Spleen (tissue), 11 donors: ENCODE measurements at regions not wholly inside any gene's neighbourhood (a gene's known extent, or its start where the extent isn't known, plus 50 kb on each side); places are given as distances from the start of the nearest gene placed in this dataset.

Experiments used
- DNase-seq: peaks from one replicate; pipeline ENCODE4 v3.0.0-alpha.2; 2020
- H3K27ac ChIP-seq, 8 donors: fragments of 200-600 bp; sonication (generic) in 7 of 8; 1 replicate in 4 of 8; 2 replicates in 4 of 8; pipeline versions ENCODE4 v1.5.0 to v1.8.0; 2016 to 2021; ENCODE audit warnings: inconsistent platforms in 4 of 8, mild to moderate bottlenecking in 4 of 8, moderate library complexity in 1 of 8
- H3K27me3 ChIP-seq, 7 donors: fragments of 200-600 bp; sonication (generic) in 6 of 7; replicated peaks in 1 of 7; 1 replicate in 4 of 7; 2 replicates in 3 of 7; pipeline versions ENCODE4 v1.5.0 to v1.8.0; 2016 to 2021; ENCODE audit warnings: inconsistent platforms in 3 of 7, mild to moderate bottlenecking in 1 of 7
- H3K36me3 ChIP-seq, 6 donors: fragments of 200-600 bp; sonication (generic) in 5 of 6; 1 replicate in 4 of 6; 2 replicates in 2 of 6; pipeline versions ENCODE4 v1.5.0 to v1.8.0; 2016 to 2021; ENCODE audit warnings: inconsistent platforms in 2 of 6
- H3K4me1 ChIP-seq, 6 donors: fragments of 200-600 bp; sonication (generic) in 5 of 6; 1 replicate in 3 of 6; 2 replicates in 3 of 6; pipeline versions ENCODE4 v1.5.0 to v1.8.0; 2016 to 2021; ENCODE audit warnings: inconsistent platforms in 3 of 6
- H3K4me3 ChIP-seq, 8 donors: fragments of 200-600 bp; sonication (generic) in 7 of 8; 1 replicate in 4 of 8; 2 replicates in 4 of 8; pipeline versions ENCODE4 v1.5.0 to v1.8.0; 2016 to 2021; ENCODE audit warnings: inconsistent platforms in 4 of 8, mild to moderate bottlenecking in 4 of 8, moderate library complexity in 2 of 8
- H3K9me3 ChIP-seq, 8 donors: fragments of 200-600 bp; sonication (generic) in 7 of 8; 1 replicate in 4 of 8; 2 replicates in 4 of 8; pipeline versions ENCODE4 v1.5.0 to v1.8.0; 2016 to 2021; ENCODE audit warnings: inconsistent platforms in 4 of 8
- POLR2A ChIP-seq, 3 donors: fragments of 450-650 bp; IDR thresholded peaks; one replicate each; pipeline ENCODE4 v1.5.1; 2017; ENCODE audit warnings: antibody characterized with exemption in 3 of 3, mild to moderate bottlenecking in 1 of 3
- POLR2AphosphoS5 ChIP-seq, 3 donors: sonication (generic); formaldehyde crosslinking; IDR thresholded peaks; one replicate each; pipeline ENCODE4 v1.5.1; 2017; ENCODE audit warnings: antibody characterized with exemption in 3 of 3
- WGBS, 5 donors: extraction: QIAGEN DNeasy Blood & Tissue Kit in 3 of 5; methylation state at CpG; one replicate each; pipeline versions ENCODE4 v1.1.5 to v1.1.7; 2013 to 2018; 5-methylcytosine and 5-hydroxymethylcytosine counted together
- intact Hi-C: fragments of 100-400 bp; cut with DNase I; formaldehyde crosslinking; loops from one replicate; pipeline ENCODE4 v1.15.0; 2023; ENCODE audit warnings: low total_unique reads
- TF ChIP-seq, protein P1 (sequence below), 11 experiments: fragments of 200-600 bp in 7 of 11; fragments of 450-650 bp in 4 of 11; sonication (generic) in 4 of 11; IDR thresholded peaks in 8 of 11; conservative IDR thresholded peaks in 3 of 11; 1 replicate in 7 of 11; 2 replicates in 4 of 11; pipeline versions ENCODE4 v1.4.0 to v1.8.0; 2016 to 2021; ENCODE audit warnings: antibody characterized with exemption in 11 of 11, inconsistent platforms in 4 of 11, mild to moderate bottlenecking in 1 of 11
- donor health status: healthy with polysubstance abuse.
- donor health status: DM: no; HTN: no; CAD: no; lungs with moderate emphysema.
- donor health status: DM: no; HTN: no; CAD: no.
- donor health status: Bipolar disorder and iron deficiency.
- donor health status: healthy.
- donor health status: DM: no; HTN: no; CAD: no.
- donor health status: DM: yes; HTN: yes; CAD: no.

DNA sequence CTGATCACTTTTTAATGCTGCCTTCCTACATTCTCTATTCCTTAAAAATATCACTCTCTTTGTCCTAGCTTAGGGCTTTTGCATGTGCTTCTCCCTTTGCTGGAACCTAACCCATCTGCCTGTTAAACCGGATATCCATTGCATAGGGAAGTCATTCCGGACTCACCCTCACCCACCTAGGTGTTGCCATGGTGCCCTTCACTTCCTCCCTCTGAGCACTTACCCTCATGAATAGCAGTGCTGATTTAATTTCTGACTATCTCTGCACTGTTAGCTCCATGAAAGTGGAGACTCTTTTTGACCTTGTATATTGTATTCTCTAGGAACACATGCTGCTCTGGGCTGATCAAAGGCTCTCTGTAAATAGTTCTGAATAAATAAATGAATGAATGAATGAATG lies 401.9 kb downstream of the PCDH20 start:
- no peak overlapping the region for H3K4me3 ChIP-seq
- no peaks in the 10 kb centered on the region for H3K4me1 ChIP-seq
- 76 to 85% (median 83%) methylated on average over 2 of the region's 2 CpGs for WGBS, 5 donors
- intact Hi-C loops = no loop called here
- no peak overlapping the region for H3K27ac ChIP-seq
- H3K36me3 ChIP-seq = no peaks in the 10 kb centered on the region
- no peaks in the 10 kb centered on the region for H3K27me3 ChIP-seq
- TF ChIP-seq POLR2A (IDR thresholded peaks at IDR 0.05) = no peak
- no peak for TF ChIP-seq POLR2AphosphoS5 (IDR thresholded peaks at IDR 0.05)
- TF ChIP-seq, protein P1, sequence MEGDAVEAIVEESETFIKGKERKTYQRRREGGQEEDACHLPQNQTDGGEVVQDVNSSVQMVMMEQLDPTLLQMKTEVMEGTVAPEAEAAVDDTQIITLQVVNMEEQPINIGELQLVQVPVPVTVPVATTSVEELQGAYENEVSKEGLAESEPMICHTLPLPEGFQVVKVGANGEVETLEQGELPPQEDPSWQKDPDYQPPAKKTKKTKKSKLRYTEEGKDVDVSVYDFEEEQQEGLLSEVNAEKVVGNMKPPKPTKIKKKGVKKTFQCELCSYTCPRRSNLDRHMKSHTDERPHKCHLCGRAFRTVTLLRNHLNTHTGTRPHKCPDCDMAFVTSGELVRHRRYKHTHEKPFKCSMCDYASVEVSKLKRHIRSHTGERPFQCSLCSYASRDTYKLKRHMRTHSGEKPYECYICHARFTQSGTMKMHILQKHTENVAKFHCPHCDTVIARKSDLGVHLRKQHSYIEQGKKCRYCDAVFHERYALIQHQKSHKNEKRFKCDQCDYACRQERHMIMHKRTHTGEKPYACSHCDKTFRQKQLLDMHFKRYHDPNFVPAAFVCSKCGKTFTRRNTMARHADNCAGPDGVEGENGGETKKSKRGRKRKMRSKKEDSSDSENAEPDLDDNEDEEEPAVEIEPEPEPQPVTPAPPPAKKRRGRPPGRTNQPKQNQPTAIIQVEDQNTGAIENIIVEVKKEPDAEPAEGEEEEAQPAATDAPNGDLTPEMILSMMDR (IDR thresholded peaks at IDR 0.05 in 8 of 11, conservative IDR thresholded peaks at IDR 0.05 in 3 of 11) = no peak
- H3K9me3 ChIP-seq = peaks cover 0 to 15% (median 0%) of the 10 kb centered on the region in 8 donors
- DNase-seq = no peak

DNA sequence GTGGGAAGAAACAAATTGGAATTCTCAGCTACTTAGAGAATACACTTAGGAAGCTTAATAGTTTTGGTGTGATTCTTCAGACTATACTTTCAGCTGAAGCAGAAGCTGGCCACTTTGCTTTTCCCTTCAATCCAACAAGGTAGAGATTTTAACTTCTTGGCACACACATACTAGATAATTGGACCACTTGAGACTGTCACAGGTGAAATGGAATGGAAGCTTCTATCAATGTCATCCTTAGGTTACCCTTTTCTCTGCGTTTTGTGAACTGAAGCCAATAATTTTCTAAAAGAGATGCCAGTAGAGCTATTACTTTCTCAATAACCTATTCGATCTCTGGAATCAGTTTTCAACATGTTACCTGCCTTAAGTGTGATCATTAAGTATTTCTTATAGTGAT lies 405.3 kb downstream of the PCDH20 start:
- Histone ChIP-seq H3K36me3 (no peaks in the 10 kb centered on the region), H3K4me1 (no peaks in the 10 kb centered on the region), H3K9me3 (peaks cover 0 to 45% (median 18%) of the 10 kb centered on the region in 8 donors), H3K27me3 (no peaks in the 10 kb centered on the region), H3K4me3 (no peak overlapping the region), H3K27ac (no peak overlapping the region)
- intact Hi-C loops = no loop called here
- DNase-seq = no peak
- TF ChIP-seq, protein P1 (IDR thresholded peaks at IDR 0.05 in 8 of 11, conservative IDR thresholded peaks at IDR 0.05 in 3 of 11) = no peak
- TF ChIP-seq POLR2AphosphoS5 (IDR thresholded peaks at IDR 0.05) = no peak
- TF ChIP-seq POLR2A (IDR thresholded peaks at IDR 0.05) = no peak
- WGBS, 5 donors = 61 to 78% (median 71%) methylated on average over 2 of the region's 2 CpGs

DNA sequence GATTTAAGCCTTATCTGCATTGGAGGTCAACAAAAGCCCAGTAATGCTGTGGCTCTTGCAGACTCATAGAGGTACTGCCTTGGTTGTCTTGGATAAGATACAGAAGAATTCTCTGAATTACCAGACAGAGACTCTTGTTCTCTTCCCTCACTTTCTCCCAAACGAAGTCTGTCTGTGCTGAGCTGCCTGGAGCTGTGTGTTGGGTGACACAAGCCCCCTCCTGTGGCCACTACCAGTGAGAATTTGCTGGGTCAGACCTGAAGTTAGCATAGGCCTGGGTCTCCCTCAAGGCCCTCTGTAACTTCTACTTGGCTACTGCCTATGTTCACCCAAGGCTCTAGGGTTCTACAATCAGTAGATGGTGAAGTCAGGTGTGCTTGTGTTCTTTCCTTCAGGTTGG lies 413.0 kb downstream of the PCDH20 start:
- WGBS, 5 donors = 30 to 64% (median 50%) methylated on average over 1 of the region's 1 CpG
- H3K4me3 ChIP-seq = no peak overlapping the region
- intact Hi-C loops = no loop called here
- H3K4me1 ChIP-seq = no peaks in the 10 kb centered on the region
- H3K9me3 ChIP-seq = peaks cover 0 to 40% (median 11%) of the 10 kb centered on the region in 8 donors
- no peak for TF ChIP-seq POLR2AphosphoS5 (IDR thresholded peaks at IDR 0.05)
- TF ChIP-seq POLR2A (IDR thresholded peaks at IDR 0.05) = no peak
- TF ChIP-seq, protein P1 (IDR thresholded peaks at IDR 0.05 in 8 of 11, conservative IDR thresholded peaks at IDR 0.05 in 3 of 11) = no peak
- no peaks in the 10 kb centered on the region for H3K27me3 ChIP-seq
- no peak overlapping the region for H3K27ac ChIP-seq
- no peaks in the 10 kb centered on the region for H3K36me3 ChIP-seq
- no peak for DNase-seq

DNA sequence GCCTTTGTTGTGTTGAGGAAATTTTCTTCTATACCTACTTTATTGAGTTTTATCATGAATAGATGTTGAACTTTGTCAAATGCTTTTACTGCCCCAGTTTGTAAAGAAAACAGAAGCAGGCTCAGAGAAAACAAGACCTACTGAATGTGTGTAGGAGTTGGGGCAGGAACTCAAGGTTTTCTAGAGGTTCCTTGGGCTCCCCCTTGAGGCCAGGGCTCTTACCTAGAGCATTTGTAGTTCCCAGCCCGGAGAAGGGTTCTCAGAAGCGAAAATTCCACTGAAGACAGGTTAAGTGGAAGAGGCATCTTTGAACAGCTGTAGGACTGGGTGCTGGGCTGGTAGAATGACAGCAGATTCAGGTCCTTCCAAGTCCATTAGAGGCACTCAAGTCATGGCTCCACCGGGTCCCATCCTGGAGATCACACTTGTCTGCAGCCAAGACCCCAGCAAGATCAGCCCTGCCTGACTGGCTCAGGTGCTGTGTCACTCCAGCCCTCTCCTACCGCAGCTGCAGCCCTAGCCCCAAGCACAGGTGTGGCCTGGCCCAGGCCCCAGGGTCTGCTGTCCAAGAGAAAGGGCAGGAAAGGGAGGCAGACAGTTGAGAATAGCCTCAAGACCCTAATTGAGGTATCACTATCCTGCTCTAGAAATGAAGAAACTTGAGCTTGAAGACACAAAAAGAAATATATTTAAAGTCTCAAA lies 425.5 kb downstream of the PCDH20 start:
- no peak for TF ChIP-seq POLR2A (IDR thresholded peaks at IDR 0.05)
- TF ChIP-seq POLR2AphosphoS5 (IDR thresholded peaks at IDR 0.05) = no peak
- TF ChIP-seq, protein P1 (IDR thresholded peaks at IDR 0.05 in 8 of 11, conservative IDR thresholded peaks at IDR 0.05 in 3 of 11) = no peak
- no peak for DNase-seq
- 71 to 89% (median 77%) methylated on average over 3 to 4 of the region's 4 CpGs for WGBS, 5 donors
- Histone ChIP-seq H3K4me3 (no peak overlapping the region), H3K4me1 (no peaks in the 10 kb centered on the region), H3K27ac (no peak overlapping the region), H3K27me3 (no peaks in the 10 kb centered on the region), H3K36me3 (no peaks in the 10 kb centered on the region), H3K9me3 (peaks cover 0 to 11% (median 0%) of the 10 kb centered on the region in 8 donors)
- intact Hi-C loops = no loop called here
